SK-N-SH (cell line): ENCODE measurements at regions not wholly inside any gene's neighbourhood (a gene's known extent, or its start where the extent isn't known, plus 50 kb on each side); places are given as distances from the start of the nearest gene placed in this dataset.

ENCODE experiments used
- CTCF ChIA-PET: fragments of 300-600, 350-600 bp; formaldehyde crosslinking; extraction: SDS; loops from one replicate; lab custom pipeline; 2021; lab: Yijun Ruan, JAX
- POLR2A ChIA-PET: fragments of 350-600 bp; sonication (Branson Sonifier 250); formaldehyde crosslinking; extraction: SDS; loops from one replicate; lab custom pipeline; 2020; ENCODE audit warnings: antibody characterized with exemption, inconsistent platforms; lab: Yijun Ruan, JAX
- DNase-seq: peaks from one replicate; pipeline ENCODE4 v3.0.0; 2012
- H2AFZ ChIP-seq: fragments of 200-600 bp; sonication (generic); 2 replicates; pipeline ENCODE4 v1.8.1; 2016; ENCODE audit warnings: antibody characterized with exemption, mild to moderate bottlenecking, low read depth
- H3F3A ChIP-seq: fragments of 200-600 bp; sonication (generic); replicated peaks from 2 replicates; pipeline ENCODE3; 2016; ENCODE audit warnings: antibody characterized with exemption, mild to moderate bottlenecking; ENCODE audit not compliant: insufficient read depth
- H3K27ac ChIP-seq, 2 experiments: fragments of 200-500 bp in 1 of 2; fragments of 200-600 bp in 1 of 2; sonication (Bioruptor generic) in 1 of 2; sonication (generic), shearing (Covaris generic) in 1 of 2; 2 replicates each; pipeline versions ENCODE4 v1.5.1 to v1.6.1; 2014 to 2016; ENCODE audit warnings: low read depth in 2 of 2, inconsistent platforms in 1 of 2, low read length in 1 of 2, mild to moderate bottlenecking in 1 of 2, mixed read lengths in 1 of 2
- H3K27me3 ChIP-seq: fragments of 200-600 bp; sonication (generic), shearing (Covaris generic); 2 replicates; pipeline ENCODE4 v1.6.1; 2016; ENCODE audit warnings: mixed run types; ENCODE audit not compliant: insufficient read depth
- H3K36me3 ChIP-seq, 2 experiments: fragments of 200-500 bp in 1 of 2; fragments of 200-600 bp in 1 of 2; sonication (Bioruptor generic) in 1 of 2; sonication (generic) in 1 of 2; replicated peaks in 1 of 2; 2 replicates each; pipeline versions ENCODE3 to v1.5.1; 2014 to 2016; ENCODE audit warnings: low read length in 1 of 2, mild to moderate bottlenecking in 1 of 2; ENCODE audit not compliant: insufficient read depth in 2 of 2, control insufficient read depth in 1 of 2
- H3K4me1 ChIP-seq, 2 experiments: fragments of 200-500 bp in 1 of 2; fragments of 200-600 bp in 1 of 2; sonication (Bioruptor generic) in 1 of 2; sonication (generic), shearing (Covaris generic) in 1 of 2; 2 replicates each; pipeline versions ENCODE4 v1.5.1 to v1.6.1; 2014 to 2016; ENCODE audit warnings: low read depth in 1 of 2, low read length in 1 of 2, mixed run types in 1 of 2; ENCODE audit not compliant: insufficient read depth in 2 of 2, control insufficient read depth in 1 of 2
- H3K4me2 ChIP-seq: fragments of 200-600 bp; sonication (generic), shearing (Covaris generic); 2 replicates; pipeline ENCODE4 v1.6.1; 2017; ENCODE audit warnings: mixed run types
- H3K4me3 ChIP-seq, 2 experiments: fragments of 200-500 bp in 1 of 2; fragments of 200-600 bp in 1 of 2; sonication (Bioruptor generic) in 1 of 2; sonication (generic), shearing (Covaris generic) in 1 of 2; 2 replicates each; pipeline versions ENCODE4 v1.5.1 to v1.8.1; 2014 to 2016; ENCODE audit warnings: low read depth in 2 of 2, inconsistent platforms in 1 of 2, low read length in 1 of 2, mild to moderate bottlenecking in 1 of 2, mixed read lengths in 1 of 2, moderate library complexity in 1 of 2
- H3K79me2 ChIP-seq: fragments of 200-600 bp; sonication (generic); 2 replicates; pipeline ENCODE4 v1.8.1; 2017; ENCODE audit warnings: mild to moderate bottlenecking; ENCODE audit not compliant: insufficient read depth
- H3K9ac ChIP-seq: fragments of 200-600 bp; sonication (generic); 2 replicates; pipeline ENCODE4 v1.6.1; 2017; ENCODE audit warnings: mixed run types
- H3K9me2 ChIP-seq: fragments of 200-600 bp; sonication (generic); 2 replicates; pipeline ENCODE4 v1.6.1; 2017; ENCODE audit warnings: mixed run types
- H3K9me3 ChIP-seq: fragments of 200-600 bp; sonication (generic); 2 replicates; pipeline ENCODE4 v1.6.1; 2017; ENCODE audit warnings: mixed run types, mild to moderate bottlenecking, moderate library complexity
- H4K20me1 ChIP-seq: fragments of 200-600 bp; sonication (generic); 2 replicates; pipeline ENCODE4 v1.6.1; 2017; ENCODE audit warnings: mild to moderate bottlenecking, mixed run types; ENCODE audit not compliant: insufficient read depth
- CTCF ChIP-seq: fragments of 200-600 bp; sonication (generic); IDR thresholded peaks from 2 replicates; pipeline ENCODE4 v1.6.1; 2017; ENCODE audit warnings: antibody characterized with exemption, mild to moderate bottlenecking, moderate library complexity
- ELF1 ChIP-seq: IDR thresholded peaks from 2 replicates; pipeline ENCODE4 v1.4.0; 2012
- FOSL2 ChIP-seq: IDR thresholded peaks from 2 replicates; pipeline ENCODE4 v1.4.0; 2012; ENCODE audit warnings: low read depth, mild to moderate bottlenecking, moderate library complexity, borderline replicate concordance
- FOXJ3 ChIP-seq: sonication (generic); formaldehyde crosslinking; IDR thresholded peaks from 2 replicates; pipeline ENCODE4 v1.5.1; 2020; ENCODE audit warnings: mild to moderate bottlenecking, missing genetic modification reagents
- GABPA ChIP-seq: IDR thresholded peaks from 2 replicates; pipeline ENCODE4 v1.4.0; 2012; ENCODE audit warnings: low read depth, mild to moderate bottlenecking
- GATA2 ChIP-seq: sonication (generic); formaldehyde crosslinking; IDR thresholded peaks from 2 replicates; pipeline ENCODE4 v1.5.0; 2020; ENCODE audit warnings: mild to moderate bottlenecking, missing genetic modification reagents
- JUND ChIP-seq: IDR thresholded peaks from 2 replicates; pipeline ENCODE4 v1.4.0; 2012
- NRF1 ChIP-seq: IDR thresholded peaks from 2 replicates; pipeline ENCODE4 v1.6.1; 2012; ENCODE audit warnings: low read depth, mild to moderate bottlenecking, low read length
- SIN3A ChIP-seq: IDR thresholded peaks from 2 replicates; pipeline ENCODE4 v1.6.1; 2012; ENCODE audit warnings: low read depth, mild to moderate bottlenecking, low read length, moderate library complexity, borderline replicate concordance
- SMC3 ChIP-seq: IDR thresholded peaks from 2 replicates; pipeline ENCODE4 v1.6.1; 2012; ENCODE audit warnings: low read depth, low read length, improper control_type of control experiment
- TEAD4 ChIP-seq: IDR thresholded peaks from 2 replicates; pipeline ENCODE4 v1.4.0; 2012; ENCODE audit warnings: mild to moderate bottlenecking, borderline replicate concordance; ENCODE audit not compliant: insufficient read depth
- USF2 ChIP-seq: fragments of 150-350 bp; IDR thresholded peaks from 2 replicates; pipeline ENCODE4 v1.6.1; 2017; ENCODE audit warnings: antibody characterized with exemption, low read length, low read depth, borderline replicate concordance
- ZBTB33 ChIP-seq: IDR thresholded peaks from 2 replicates; pipeline ENCODE4 v1.4.0; 2012; ENCODE audit warnings: low read depth, borderline replicate concordance
- WGBS: methylation state at CpG from one replicate; pipeline ENCODE4 v1.1.6; 2017; ENCODE audit warnings: low lambda C conversion rate; 5-methylcytosine and 5-hydroxymethylcytosine counted together

GRCh38 chr5:1965925-1966324 lies 83.2 kb upstream of the IRX4 start (continued):
- TF ChIP-seq CTCF (no peak), TEAD4 (no peak), JUND (no peak)
- TF ChIP-seq, all 33 proteins: peak for 0

GRCh38 chr5:1963941-1964451 lies 81.3 kb upstream of the IRX4 start:
- Histone ChIP-seq H3K9me3 (no peaks in the 10 kb centered on the region), H3F3A (no peaks in the 10 kb centered on the region), H3K27me3 (peaks cover 39% of the 10 kb centered on the region; the same call in 1 of the 2 replicates), H3K27ac (no peak overlapping the region), H3K36me3 (no peaks in the 10 kb centered on the region), H3K9ac (no peak overlapping the region), H3K4me1 (no peaks in the 10 kb centered on the region), H3K9me2 (no peaks in the 10 kb centered on the region), H4K20me1 (no peaks in the 10 kb centered on the region), H2AFZ (no peak overlapping the region), H3K79me2 (no peaks in the 10 kb centered on the region), H3K4me2 (no peak overlapping the region), H3K4me3 (no peak overlapping the region)
- DNase-seq, result no peak
- WGBS, result 9% methylated on average over 8 of the region's 14 CpGs
- POLR2A ChIA-PET, result no interaction called here
- TF ChIP-seq SIN3A (no peak), FOSL2 (no peak), USF2 (no peak), ZBTB33 (no peak), GATA2 (CRISPR knock-in tag) (no peak), TEAD4 (no peak), ELF1 (no peak), SMC3 (no peak), NRF1 (no peak), FOXJ3 (CRISPR knock-in tag) (no peak), GABPA (no peak)
- CTCF ChIA-PET, result interaction anchor here (1.0 kb wide), 1 partner anchor 319 kb away, joined by 3 read pairs; no protein-coding TSS in a partner anchor
